ENCODE measurements at regions not wholly inside any gene's neighbourhood (a gene's known extent, or its start where the extent isn't known, plus 50 kb on each side); places are given as distances from the start of the nearest gene placed in this dataset.
"Not testable (repeated sequence)": the region's sequence is repeated elsewhere in the genome, so short reads cannot be mapped to it uniquely, and the experiment has no call there.

DNA sequence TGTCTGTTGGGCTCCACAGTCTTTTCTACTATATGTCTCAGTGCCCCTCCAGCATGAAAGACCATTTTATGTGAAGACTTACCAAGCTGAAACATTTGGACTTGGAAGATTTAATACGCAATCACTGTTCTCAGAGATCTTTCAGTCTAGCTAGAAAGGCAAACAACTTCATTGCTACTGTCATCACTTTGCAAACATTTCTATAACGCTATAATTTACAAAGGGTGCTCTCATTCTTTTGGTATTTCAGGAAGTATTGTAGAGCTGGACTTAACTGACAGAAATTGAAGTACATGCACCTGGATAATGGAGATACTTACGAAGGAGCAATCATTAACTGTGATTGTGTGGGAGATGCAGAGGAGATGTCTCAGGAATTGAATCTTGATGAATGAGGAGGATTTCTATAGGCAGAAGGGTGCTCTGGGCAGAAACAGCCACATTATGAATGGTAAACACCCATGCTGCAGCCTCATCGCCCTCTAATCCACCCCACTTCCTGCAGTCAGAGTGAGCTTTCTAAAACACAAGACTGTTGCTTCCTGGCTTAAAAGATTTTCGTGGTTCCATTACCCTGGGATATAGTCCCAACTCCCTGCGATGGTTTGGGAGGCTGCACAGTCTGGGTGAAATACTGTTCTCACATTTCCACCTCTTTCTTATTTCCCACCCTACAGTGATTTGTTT, 75.1 kb upstream of the GNG12 start:
- Histone ChIP-seq H4K20me1 (no peaks in the 10 kb centered on the region), H3K4me1 (peaks cover 16% of the 10 kb centered on the region), H3K9me3 (0 out of 2 replicates have a peak, but pooled peaks cover 5% of the 10 kb centered on the region), H3K9ac (no peak overlapping the region), H3K27ac (no peak overlapping the region), H3K36me3 (no peaks in the 10 kb centered on the region), H3K4me2 (peak overlapping the region; percentile 11; the same call in 1 of the 2 replicates), H3K4me3 (no peak overlapping the region), H3K27me3 (no peaks in the 10 kb centered on the region)
- TF ChIP-seq Cebpa-rat (IDR thresholded peaks at IDR 0.05): no peak

DNA sequence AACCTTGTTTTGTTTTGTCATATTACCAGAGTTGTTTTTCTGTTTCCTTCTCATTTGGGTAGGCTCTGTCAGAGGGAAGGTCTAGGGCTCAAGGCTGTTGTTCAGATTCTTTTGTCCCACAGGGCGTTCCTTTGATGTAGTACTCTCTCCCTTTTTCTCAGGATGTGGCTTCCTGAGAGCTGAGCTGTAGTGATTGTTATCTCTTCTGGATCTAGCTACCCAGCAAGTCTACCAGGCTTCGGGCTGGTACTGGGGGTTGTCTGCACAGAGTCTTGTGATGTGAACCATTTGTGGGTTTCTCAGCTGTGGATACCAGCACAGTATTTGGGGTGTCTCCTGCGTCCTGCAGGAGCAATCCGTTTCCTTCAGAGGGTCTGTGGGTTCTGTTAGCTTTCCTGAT, 74.2 kb upstream of the GNG12 start:
- Histone ChIP-seq H3K4me2 (peak overlapping the region; percentile 38; the same call in 1 of the 2 replicates), H3K9ac (0 out of 2 replicates have a peak overlapping the region, but pooled peaks have one; percentile 15), H3K4me1 (peaks cover 16% of the 10 kb centered on the region), H3K9me3 (peaks cover 12% of the 10 kb centered on the region)
- not testable (repeated sequence) for H3K27me3 ChIP-seq, H3K36me3 ChIP-seq, H4K20me1 ChIP-seq, H3K27ac ChIP-seq, H3K4me3 ChIP-seq

DNA sequence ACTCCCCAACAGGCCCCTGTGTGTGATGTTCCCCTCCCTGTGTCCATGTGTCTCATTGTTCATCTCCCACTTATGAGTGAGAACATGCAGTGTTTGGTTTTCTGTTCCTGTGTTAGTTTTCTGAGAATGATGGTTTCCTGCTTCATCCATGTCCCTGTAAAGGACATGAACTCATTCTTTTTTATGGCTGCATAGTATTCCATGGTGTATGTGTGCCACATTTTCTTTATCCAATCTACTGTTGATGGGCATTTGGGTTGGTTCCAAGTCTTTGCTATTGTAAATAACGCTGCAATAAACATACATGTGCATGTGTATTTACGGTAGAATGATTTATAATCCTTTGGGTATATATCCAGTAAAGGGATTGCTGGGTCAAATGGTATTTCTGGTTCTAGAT, 72.7 kb upstream of the GNG12 start:
- not testable (repeated sequence) for H3K4me3 ChIP-seq, H4K20me1 ChIP-seq, H3K27me3 ChIP-seq, H3K36me3 ChIP-seq, H3K4me2 ChIP-seq, H3K9ac ChIP-seq, H3K27ac ChIP-seq
- peaks cover 26% of the 10 kb centered on the region for H3K9me3 ChIP-seq
- H3K4me1 ChIP-seq: peaks cover 16% of the 10 kb centered on the region

DNA sequence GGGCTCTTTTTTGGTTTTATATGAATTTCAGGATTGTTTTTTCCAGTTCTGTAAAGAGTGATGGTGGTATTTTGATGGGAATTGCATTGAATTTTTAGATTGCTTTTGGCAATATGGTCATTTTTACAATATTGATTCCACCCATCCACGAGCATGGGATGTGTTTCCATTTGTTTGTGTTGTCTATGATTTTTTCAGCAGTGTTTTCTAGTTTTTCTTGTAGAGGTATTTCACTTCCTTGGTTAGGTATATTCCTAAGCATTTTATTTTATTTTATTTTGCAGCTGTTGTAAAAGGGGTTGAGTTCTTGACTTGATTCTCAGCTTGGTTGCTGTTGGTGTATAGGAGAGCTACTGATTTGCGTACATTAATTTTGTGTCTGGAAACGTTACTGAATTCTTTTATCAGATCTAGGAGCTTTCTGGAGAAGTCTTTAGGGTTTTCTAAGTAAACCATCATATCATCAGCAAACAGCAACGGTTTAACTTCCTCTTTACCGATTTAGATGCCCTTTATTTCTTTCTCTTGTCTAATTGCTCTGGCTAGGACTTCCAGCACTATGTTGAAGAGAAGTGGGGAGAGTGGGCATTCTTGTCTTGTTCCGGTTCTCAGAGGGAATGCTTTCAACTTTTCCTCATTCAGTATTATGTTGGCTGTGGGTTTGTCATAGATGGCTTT, 69.4 kb upstream of the GNG12 start:
- not testable (repeated sequence) for H3K27me3 ChIP-seq, H3K27ac ChIP-seq, H3K9ac ChIP-seq, H3K4me3 ChIP-seq, H3K36me3 ChIP-seq, H3K4me2 ChIP-seq, H4K20me1 ChIP-seq
- peaks cover 36% of the 10 kb centered on the region for H3K9me3 ChIP-seq
- peaks cover 22% of the 10 kb centered on the region for H3K4me1 ChIP-seq

DNA sequence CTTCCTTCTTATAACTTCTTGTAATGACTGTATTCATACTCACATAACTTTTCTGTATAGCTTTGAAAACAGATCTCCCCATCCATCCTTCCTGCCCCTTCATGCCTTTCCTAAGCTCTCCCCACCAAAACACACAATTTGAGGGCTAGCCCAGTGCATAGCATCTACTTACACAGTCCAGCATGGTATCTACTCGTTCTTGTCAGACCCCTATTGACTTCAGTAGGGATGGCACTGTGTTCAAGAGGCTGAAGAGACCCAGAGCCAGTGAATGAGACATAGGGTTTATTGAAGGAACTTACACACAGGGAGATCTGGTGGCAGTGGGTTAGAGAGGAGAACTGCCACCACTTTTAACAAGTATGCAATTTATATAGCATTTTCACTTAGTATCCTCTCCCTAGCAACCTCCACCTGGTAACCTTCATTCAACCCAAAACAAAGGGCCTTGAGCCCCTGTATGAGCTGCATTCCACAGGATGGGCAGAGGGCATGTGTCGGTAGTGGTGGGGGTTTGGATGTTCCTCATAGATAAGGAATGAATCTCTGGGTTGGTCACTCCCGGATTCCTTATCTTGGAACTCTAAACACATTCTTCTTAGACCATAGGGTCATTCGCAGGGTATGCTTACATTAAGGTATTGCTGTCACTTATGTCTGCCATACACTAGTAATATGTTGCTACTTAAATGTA, 64.9 kb upstream of the GNG12 start:
- no peak for TF ChIP-seq Cebpa-rat (IDR thresholded peaks at IDR 0.05)
- Histone ChIP-seq H3K9ac (peak overlapping the region; percentile 80), H3K27me3 (no peaks in the 10 kb centered on the region), H3K27ac (peak overlapping the region; percentile 95), H3K36me3 (no peaks in the 10 kb centered on the region), H4K20me1 (no peaks in the 10 kb centered on the region), H3K4me2 (peak overlapping the region; percentile 83), H3K9me3 (peaks cover 39% of the 10 kb centered on the region), H3K4me1 (peaks cover 55% of the 10 kb centered on the region), H3K4me3 (peak overlapping the region; percentile 25; the same call in 1 of the 2 replicates)

DNA sequence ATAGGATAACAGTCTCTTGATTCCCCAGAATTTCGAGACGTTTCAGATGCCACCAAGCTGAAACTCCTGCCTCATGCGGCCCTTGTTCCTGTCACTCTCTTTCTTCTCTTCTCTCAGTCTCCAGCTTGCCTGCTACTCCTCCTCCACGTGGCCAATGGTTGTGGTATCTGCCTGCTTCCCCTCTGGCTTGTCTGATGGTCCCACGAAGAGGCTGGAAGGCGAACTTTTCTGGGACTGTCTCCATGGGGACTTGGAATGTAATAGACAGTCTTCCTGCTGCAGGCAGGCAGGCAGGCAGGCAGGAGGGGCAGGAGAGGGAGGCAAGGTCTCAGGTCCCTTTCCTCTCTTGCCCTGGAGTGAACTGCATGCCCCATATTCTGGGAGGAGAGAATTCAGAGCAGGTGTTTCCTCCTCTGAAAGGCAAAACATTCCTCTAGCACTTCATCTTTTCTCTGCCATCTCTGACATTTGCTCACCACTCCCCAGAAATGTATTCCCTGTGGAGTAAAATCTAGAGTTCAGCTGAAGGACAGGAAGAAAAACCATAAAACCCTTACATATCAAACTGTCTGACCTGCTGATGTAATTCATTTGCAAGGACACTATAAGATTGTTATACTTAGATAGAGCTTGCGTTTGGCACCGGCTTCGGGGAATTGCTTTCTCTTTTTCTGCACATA, 64.1 kb upstream of the GNG12 start:
- H3K9ac ChIP-seq: peak overlapping the region; percentile 80
- H3K4me3 ChIP-seq: peak overlapping the region; percentile 25; the same call in 1 of the 2 replicates
- H3K27me3 ChIP-seq: no peaks in the 10 kb centered on the region
- no peak for TF ChIP-seq Cebpa-rat (IDR thresholded peaks at IDR 0.05)
- H3K9me3 ChIP-seq: peaks cover 31% of the 10 kb centered on the region
- H3K4me2 ChIP-seq: peak overlapping the region; percentile 83
- H4K20me1 ChIP-seq: no peaks in the 10 kb centered on the region
- no peaks in the 10 kb centered on the region for H3K36me3 ChIP-seq
- peaks cover 60% of the 10 kb centered on the region for H3K4me1 ChIP-seq
- H3K27ac ChIP-seq: peak overlapping the region; percentile 95

DNA sequence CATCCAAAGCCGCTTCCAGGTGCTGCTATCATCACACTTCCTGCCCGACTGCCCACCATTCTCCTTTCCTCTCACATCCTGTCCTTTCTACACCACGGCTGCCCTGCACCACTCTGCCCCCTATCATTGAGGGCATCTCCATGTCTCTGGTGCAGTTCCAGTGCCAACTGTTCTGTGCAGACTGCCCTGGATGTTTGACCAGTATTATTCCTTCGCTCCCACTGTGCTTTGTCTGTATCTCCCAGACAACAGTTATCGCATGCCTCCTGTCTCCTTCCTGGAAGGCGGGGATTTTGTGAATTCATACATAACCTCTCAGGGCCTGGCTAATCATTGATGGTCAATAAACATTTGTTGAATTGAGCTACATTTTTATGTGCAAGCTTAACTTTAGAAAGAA, 63.6 kb upstream of the GNG12 start:
- Histone ChIP-seq H3K4me2 (peak overlapping the region; percentile 83), H3K4me3 (no peak overlapping the region), H3K36me3 (no peaks in the 10 kb centered on the region), H3K27me3 (no peaks in the 10 kb centered on the region), H3K27ac (peak overlapping the region; percentile 95), H3K9ac (peak overlapping the region; percentile 80), H3K9me3 (peaks cover 26% of the 10 kb centered on the region), H3K4me1 (peaks cover 60% of the 10 kb centered on the region), H4K20me1 (no peaks in the 10 kb centered on the region)
- TF ChIP-seq Cebpa-rat (IDR thresholded peaks at IDR 0.05): no peak

DNA sequence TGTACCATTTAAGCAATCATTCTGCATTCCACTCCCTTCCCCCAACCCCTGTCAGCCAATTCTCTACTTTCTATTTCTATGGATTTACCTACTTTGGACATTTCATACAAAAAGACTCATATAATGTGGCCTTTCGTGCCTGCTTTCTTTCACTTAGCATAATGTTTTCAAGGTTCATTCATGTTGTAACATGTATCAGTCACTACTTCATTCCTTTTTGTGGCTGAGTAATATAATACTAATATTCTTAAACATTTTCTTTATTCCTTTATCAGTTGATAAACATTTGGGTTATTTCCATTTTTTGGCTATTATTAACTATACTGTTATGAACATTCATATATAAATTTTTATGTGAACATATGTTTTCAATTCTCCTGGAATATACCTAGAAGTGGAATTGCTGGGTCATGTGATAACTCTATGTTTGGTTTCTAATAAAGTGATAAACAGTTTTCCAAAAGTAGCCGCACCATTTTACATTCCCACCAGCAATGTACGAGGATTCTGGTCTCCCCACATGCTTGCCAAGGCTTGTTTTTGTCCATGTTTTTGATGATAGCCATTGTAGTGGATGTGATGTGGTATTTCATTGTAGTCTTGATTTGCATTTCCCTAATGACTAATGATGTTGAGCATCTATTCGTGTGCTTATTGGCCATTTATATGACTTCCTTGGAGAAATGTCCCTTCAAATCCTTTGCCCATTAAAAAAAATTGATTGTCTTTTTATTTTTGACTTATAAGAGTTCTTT, 61.9 kb upstream of the GNG12 start:
- Histone ChIP-seq H3K27me3 (no peaks in the 10 kb centered on the region), H4K20me1 (no peaks in the 10 kb centered on the region), H3K4me1 (peaks cover 74% of the 10 kb centered on the region), H3K9ac (no peak overlapping the region), H3K4me2 (no peak overlapping the region), H3K27ac (peak overlapping the region; percentile 95; the same call in 1 of the 2 replicates), H3K9me3 (peaks cover 17% of the 10 kb centered on the region), H3K4me3 (no peak overlapping the region), H3K36me3 (no peaks in the 10 kb centered on the region)
- no peak for TF ChIP-seq Cebpa-rat (IDR thresholded peaks at IDR 0.05)

DNA sequence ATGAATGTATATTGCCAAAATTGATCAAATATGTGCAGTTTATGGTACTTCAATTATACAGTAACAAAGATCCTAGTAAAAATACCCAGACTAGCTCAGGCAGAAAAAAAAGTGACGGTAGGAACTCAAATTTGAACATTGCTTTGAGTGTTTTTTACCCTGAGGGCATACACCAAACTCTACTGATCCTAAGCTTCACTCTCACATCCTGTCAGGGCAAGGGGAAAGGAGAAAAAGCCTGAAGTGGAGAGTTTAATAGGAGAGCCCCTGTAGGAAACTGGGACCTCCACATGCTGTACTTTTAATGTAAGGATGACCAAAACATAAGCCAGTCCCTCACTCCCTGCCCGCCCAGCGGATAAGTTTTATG, 59.8 kb upstream of the GNG12 start:
- Histone ChIP-seq H3K4me3 (no peak overlapping the region), H3K27ac (no peak overlapping the region), H3K4me1 (peaks cover 75% of the 10 kb centered on the region), H3K9me3 (peaks cover 6% of the 10 kb centered on the region; the same call in 1 of the 2 replicates), H3K4me2 (peak overlapping the region; percentile 3; the same call in 1 of the 2 replicates), H3K36me3 (no peaks in the 10 kb centered on the region), H3K9ac (no peak overlapping the region), H4K20me1 (no peaks in the 10 kb centered on the region), H3K27me3 (no peaks in the 10 kb centered on the region)
- no peak for TF ChIP-seq Cebpa-rat (IDR thresholded peaks at IDR 0.05)
